AG10803 (cell line): ENCODE measurements at regions not wholly inside any gene's neighbourhood (a gene's known extent, or its start where the extent isn't known, plus 50 kb on each side); places are given as distances from the start of the nearest gene placed in this dataset.

Experiments
- DNase-seq: peaks from one replicate; pipeline ENCODE4 v3.0.0; 2010; ENCODE audit warnings: low read depth
- H3K4me3 ChIP-seq: 2 replicates; pipeline ENCODE4 v1.5.1; 2011; ENCODE audit warnings: mild to moderate bottlenecking, low read length, control low read depth
- TF ChIP-seq, protein P1 (sequence below): conservative IDR thresholded peaks from 2 replicates; pipeline ENCODE4 v1.5.1; 2011; ENCODE audit warnings: mild to moderate bottlenecking, low read length, control low read depth, inconsistent platforms

DNA sequence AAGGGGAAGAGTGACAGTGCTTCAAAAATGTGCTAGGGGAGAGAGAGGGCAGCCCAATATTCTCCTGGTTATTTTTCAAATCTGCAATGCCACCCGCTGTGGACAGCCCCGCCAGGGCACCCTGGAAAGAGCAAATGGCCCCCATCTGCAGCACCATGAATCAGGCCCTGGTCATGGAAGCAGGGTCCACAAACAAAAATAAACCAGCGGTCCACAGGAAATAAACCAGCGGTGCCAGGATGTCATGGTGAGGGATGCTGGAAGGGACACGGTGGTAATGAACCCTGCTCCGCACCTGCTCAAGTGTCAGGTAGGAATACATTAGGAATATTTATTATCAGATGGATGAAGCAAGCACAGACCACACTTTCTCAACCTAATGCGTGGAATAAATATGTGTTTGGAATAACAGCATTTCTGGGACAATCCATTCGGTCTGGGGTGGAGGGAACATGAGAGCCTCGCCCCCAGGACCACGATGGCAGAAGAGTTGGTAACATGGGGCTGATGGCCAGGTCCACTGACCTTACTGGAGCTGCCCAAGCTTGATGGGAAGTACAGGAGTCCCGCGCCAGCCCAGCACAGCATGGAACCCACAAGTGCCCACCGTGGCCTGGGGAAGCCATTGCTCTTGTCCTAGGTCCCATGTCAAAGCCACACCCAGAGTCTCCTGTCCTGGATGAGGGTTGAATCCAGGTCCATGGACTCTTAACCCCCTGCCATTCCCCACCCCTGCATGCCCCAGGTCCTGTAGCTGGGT lies 181.7 kb downstream of the BRD1 start:
- no peak overlapping the region for H3K4me3 ChIP-seq
- no peak for DNase-seq
- TF ChIP-seq, protein P1, sequence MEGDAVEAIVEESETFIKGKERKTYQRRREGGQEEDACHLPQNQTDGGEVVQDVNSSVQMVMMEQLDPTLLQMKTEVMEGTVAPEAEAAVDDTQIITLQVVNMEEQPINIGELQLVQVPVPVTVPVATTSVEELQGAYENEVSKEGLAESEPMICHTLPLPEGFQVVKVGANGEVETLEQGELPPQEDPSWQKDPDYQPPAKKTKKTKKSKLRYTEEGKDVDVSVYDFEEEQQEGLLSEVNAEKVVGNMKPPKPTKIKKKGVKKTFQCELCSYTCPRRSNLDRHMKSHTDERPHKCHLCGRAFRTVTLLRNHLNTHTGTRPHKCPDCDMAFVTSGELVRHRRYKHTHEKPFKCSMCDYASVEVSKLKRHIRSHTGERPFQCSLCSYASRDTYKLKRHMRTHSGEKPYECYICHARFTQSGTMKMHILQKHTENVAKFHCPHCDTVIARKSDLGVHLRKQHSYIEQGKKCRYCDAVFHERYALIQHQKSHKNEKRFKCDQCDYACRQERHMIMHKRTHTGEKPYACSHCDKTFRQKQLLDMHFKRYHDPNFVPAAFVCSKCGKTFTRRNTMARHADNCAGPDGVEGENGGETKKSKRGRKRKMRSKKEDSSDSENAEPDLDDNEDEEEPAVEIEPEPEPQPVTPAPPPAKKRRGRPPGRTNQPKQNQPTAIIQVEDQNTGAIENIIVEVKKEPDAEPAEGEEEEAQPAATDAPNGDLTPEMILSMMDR = no peak

DNA sequence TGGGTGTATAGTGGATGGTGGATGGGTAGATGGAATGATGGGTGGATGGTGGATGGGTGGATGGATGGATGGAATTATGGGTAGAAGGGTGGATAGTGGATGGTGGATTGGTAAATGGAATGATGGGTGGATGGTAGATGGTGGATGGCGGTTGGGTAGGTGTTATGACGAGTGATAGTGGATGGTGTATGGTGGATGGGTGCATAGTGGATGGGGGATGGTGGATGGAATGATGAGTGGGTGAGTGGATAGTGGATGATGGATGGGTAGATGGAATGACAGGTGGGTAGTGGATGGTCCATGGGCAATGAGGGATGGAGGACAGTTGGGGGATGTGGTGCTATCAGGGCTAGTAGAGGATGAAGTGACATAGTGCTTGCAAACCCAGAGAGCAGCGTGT lies 182.4 kb downstream of the BRD1 start:
- DNase-seq = no peak
- no peak overlapping the region for H3K4me3 ChIP-seq
- TF ChIP-seq, protein P1 = no peak

DNA sequence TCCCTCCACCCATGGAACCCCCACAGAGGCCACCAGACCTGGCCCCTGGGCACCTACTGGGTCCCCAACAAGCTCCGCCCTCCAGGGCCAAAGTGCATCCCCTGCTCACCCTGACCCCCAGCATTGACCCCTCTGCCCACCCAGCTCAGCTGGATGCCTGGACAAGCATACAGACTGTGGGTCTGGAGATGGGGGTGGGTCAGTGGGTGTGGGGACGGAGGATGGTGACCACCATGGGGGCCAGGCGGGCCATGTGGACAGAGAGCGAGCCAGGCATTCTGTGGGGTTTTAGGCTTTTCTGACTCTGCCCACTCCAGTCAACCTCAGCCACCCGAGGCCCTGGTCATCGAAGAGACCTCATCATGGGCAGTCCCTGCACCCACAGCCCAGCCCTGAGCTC lies 183.7 kb downstream of the BRD1 start:
- no peak overlapping the region for H3K4me3 ChIP-seq
- TF ChIP-seq, protein P1 = no peak
- no peak for DNase-seq

DNA sequence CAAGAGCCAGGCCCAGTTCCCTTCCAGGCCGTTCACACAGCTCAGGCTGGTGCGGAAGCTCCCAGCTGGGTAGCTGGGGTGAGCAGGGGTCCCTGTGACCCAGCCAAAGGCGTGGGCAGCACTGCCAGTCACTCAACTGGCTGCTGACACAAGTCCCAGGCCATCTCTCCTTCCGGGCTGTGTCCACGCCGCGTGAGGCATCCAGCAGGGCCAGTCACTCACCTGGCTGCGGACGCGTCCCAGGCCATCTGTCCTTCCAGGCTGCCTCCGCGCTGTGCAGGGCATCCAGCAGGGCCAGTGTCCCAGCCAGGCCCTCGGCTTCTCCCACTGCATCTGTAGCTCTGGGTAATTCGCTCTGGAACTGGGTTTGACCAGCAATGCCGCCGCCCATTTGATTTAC lies 184.2 kb downstream of the BRD1 start:
- no peak overlapping the region for H3K4me3 ChIP-seq
- TF ChIP-seq, protein P1 = no peak
- no peak for DNase-seq

DNA sequence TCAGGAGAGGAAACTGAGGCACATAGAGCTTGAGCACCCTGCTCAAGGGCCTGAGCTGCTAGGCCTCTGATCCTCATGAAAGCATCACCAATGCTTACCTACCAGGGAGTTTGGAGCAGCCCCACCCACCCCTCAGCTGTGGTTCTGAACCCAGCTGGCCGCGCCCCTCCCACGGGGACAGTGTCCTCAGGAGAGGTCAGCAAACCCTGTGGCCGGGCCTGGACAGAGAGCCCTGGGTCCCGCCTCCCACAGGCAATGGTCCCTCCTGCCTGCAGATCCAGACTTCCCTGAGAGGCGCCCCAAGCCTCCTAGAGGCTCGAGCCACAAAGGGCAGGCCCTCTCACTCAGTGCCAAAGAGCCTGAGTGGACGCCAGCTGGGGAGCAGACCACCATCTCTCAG lies 184.9 kb downstream of the BRD1 start:
- DNase-seq = no peak
- TF ChIP-seq, protein P1 = no peak
- H3K4me3 ChIP-seq = no peak overlapping the region

DNA sequence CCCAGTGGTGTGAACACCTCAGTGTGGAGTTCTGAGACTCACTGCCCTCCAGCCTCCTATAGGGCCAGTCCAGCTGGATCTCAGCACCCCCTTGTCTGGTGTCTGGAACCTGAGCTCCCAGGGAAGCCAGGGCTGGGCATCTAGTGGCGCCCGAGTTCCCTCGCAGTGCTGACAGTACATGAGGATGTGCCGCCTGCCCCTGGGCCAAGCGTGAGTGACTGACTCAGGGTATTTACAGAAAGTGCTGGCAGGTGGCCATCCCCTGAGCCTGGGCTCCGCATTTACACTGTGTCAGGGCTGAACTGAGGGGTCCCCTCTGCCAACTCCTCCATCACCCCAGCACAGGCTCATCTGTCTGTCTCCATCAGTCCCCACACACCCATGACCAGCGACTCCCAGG lies 185.3 kb downstream of the BRD1 start:
- DNase-seq = no peak
- H3K4me3 ChIP-seq = no peak overlapping the region
- TF ChIP-seq, protein P1 = no peak

DNA sequence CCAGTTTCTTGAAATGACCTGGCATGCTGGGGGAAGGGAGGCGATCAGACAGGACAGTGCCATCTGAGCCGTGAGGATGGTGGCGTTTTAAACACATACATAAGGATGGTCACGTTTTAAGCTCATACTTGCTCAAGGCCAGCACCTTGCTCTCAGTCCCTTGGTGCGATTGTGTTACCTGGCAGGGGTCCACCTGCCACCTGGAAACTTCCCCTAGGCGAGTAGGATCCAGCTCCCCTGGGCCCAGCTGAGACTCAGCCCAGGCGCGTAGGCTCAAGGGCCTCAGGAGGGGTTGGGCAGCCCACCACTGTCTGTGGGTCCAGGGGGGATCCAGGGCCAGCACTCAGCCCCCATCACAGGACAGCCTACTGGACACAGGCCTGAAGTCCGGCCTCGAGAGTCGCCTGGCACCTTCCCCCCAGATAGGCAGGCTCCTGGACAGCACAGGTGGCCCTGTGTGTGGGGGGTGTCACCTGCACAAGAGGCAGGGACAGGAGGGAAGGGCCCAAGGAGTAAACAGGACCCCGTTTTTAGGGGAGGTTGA lies 185.8 kb downstream of the BRD1 start:
- no peak overlapping the region for H3K4me3 ChIP-seq
- TF ChIP-seq, protein P1 = no peak
- DNase-seq = no peak
